Uterus (tissue), 3 donors: ENCODE measurements at regions not wholly inside any gene's neighbourhood (a gene's known extent, or its start where the extent isn't known, plus 50 kb on each side); places are given as distances from the start of the nearest gene placed in this dataset.

Experiments
- DNase-seq, 2 donors: peaks; one replicate each; pipeline ENCODE4 v3.0.0-alpha.2; 2019 to 2020
- H3K27ac ChIP-seq, 2 donors: fragments of 200-600 bp; sonication (generic); 1 replicate in 1 of 2; 2 replicates in 1 of 2; pipeline ENCODE4 v1.5.1; 2016 to 2018
- H3K27me3 ChIP-seq, 2 donors: fragments of 200-600 bp; sonication (generic); one replicate each; pipeline ENCODE4 v1.5.1; 2018 to 2019; ENCODE audit warnings: control low read depth in 1 of 2
- H3K36me3 ChIP-seq, 2 donors: fragments of 200-600 bp; sonication (generic); one replicate each; pipeline ENCODE4 v1.5.1; 2019; ENCODE audit warnings: control low read depth in 1 of 2
- H3K4me1 ChIP-seq, 2 donors: fragments of 200-600 bp; sonication (generic); one replicate each; pipeline ENCODE4 v1.5.1; 2018 to 2019; ENCODE audit warnings: control low read depth in 1 of 2
- H3K4me3 ChIP-seq, 2 donors: fragments of 200-600 bp; sonication (generic); 1 replicate in 1 of 2; 2 replicates in 1 of 2; pipeline ENCODE4 v1.5.1; 2018 to 2019; ENCODE audit warnings: mild to moderate bottlenecking in 1 of 2
- H3K9me3 ChIP-seq, 2 donors: fragments of 200-600 bp; sonication (generic); one replicate each; pipeline ENCODE4 v1.5.1; 2019; ENCODE audit warnings: control low read depth in 1 of 2
- CTCF ChIP-seq, 4 experiments: fragments of 200-600 bp in 2 of 4; fragments of 450-650 bp in 2 of 4; sonication (generic) in 2 of 4; IDR thresholded peaks; one replicate each; pipeline ENCODE4 v1.5.1; 2016 to 2019; ENCODE audit warnings: antibody characterized with exemption in 4 of 4, mild to moderate bottlenecking in 2 of 4, moderate library complexity in 1 of 4
- POLR2A ChIP-seq, 2 donors: fragments of 450-650 bp; IDR thresholded peaks; one replicate each; pipeline ENCODE4 v1.6.1; 2016; ENCODE audit warnings: antibody characterized with exemption in 2 of 2, mild to moderate bottlenecking in 1 of 2, moderate library complexity in 1 of 2
- intact Hi-C: fragments of 100-400 bp; cut with DNase I; formaldehyde crosslinking; loops from one replicate; pipeline ENCODE4 v1.15.1; 2023; ENCODE audit warnings: low total_unique reads
- donor health status: DM: yes; HTN: yes; CAD: no.

GRCh38 chr9:73531051-73531532 lies 379.4 kb downstream of the ANXA1 start:
- TF ChIP-seq CTCF (IDR thresholded peaks at IDR 0.05) (no peak), POLR2A (IDR thresholded peaks at IDR 0.05) (no peak)
- Histone ChIP-seq H3K27me3 (no peaks in the 10 kb centered on the region), H3K9me3 (no peaks in the 10 kb centered on the region), H3K4me3 (no peak overlapping the region), H3K36me3 (no peaks in the 10 kb centered on the region), H3K27ac (no peak overlapping the region), H3K4me1 (no peaks in the 10 kb centered on the region)
- DNase-seq = no peak
- intact Hi-C loops = no loop called here

- Histone ChIP-seq H3K4me3 (no peak overlapping the region), H3K9me3 (no peaks in the 10 kb centered on the region), H3K27me3 (no peaks in the 10 kb centered on the region), H3K27ac (no peak overlapping the region), H3K4me1 (no peaks in the 10 kb centered on the region), H3K36me3 (no peaks in the 10 kb centered on the region)
- TF ChIP-seq CTCF (IDR thresholded peaks at IDR 0.05) (no peak), POLR2A (IDR thresholded peaks at IDR 0.05) (no peak)
- intact Hi-C loops = no loop called here
- no peak for DNase-seq
Observed at GRCh38 chr9:73531658-73532057, 380.0 kb downstream of the ANXA1 start.

- H3K27ac ChIP-seq = no peak overlapping the region
- TF ChIP-seq CTCF (IDR thresholded peaks at IDR 0.05) (no peak), POLR2A (IDR thresholded peaks at IDR 0.05) (no peak)
- no peaks in the 10 kb centered on the region for H3K4me1 ChIP-seq
- DNase-seq = no peak
- H3K4me3 ChIP-seq = no peak overlapping the region
- no peaks in the 10 kb centered on the region for H3K9me3 ChIP-seq
- no peaks in the 10 kb centered on the region for H3K36me3 ChIP-seq
- no peaks in the 10 kb centered on the region for H3K27me3 ChIP-seq
- intact Hi-C loops = no loop called here
Observed at GRCh38 chr9:73532985-73533384, 381.3 kb downstream of the ANXA1 start.

GRCh38 chr9:73536403-73536802 lies 384.7 kb downstream of the ANXA1 start:
- no peaks in the 10 kb centered on the region for H3K27me3 ChIP-seq
- H3K9me3 ChIP-seq = no peaks in the 10 kb centered on the region
- intact Hi-C loops = no loop called here
- no peaks in the 10 kb centered on the region for H3K36me3 ChIP-seq
- TF ChIP-seq POLR2A (IDR thresholded peaks at IDR 0.05) = no peak
- TF ChIP-seq CTCF (IDR thresholded peaks at IDR 0.05) = no peak
- DNase-seq = no peak
- H3K4me1 ChIP-seq = no peaks in the 10 kb centered on the region
- H3K4me3 ChIP-seq = no peak overlapping the region
- no peak overlapping the region for H3K27ac ChIP-seq

GRCh38 chr9:73537561-73537960 lies 385.9 kb downstream of the ANXA1 start:
- no peak overlapping the region for H3K4me3 ChIP-seq
- intact Hi-C loops = no loop called here
- H3K27ac ChIP-seq = no peak overlapping the region
- TF ChIP-seq POLR2A (IDR thresholded peaks at IDR 0.05) = no peak
- TF ChIP-seq CTCF (IDR thresholded peaks at IDR 0.05) = no peak
- H3K9me3 ChIP-seq = no peaks in the 10 kb centered on the region
- no peaks in the 10 kb centered on the region for H3K27me3 ChIP-seq
- no peak for DNase-seq
- H3K4me1 ChIP-seq = no peaks in the 10 kb centered on the region
- no peaks in the 10 kb centered on the region for H3K36me3 ChIP-seq
